ENCODE measurements at regions not wholly inside any gene's neighbourhood (a gene's known extent, or its start where the extent isn't known, plus 50 kb on each side); places are given as distances from the start of the nearest gene placed in this dataset.

- H3K4me3 ChIP-seq (ENCODE audit: low read length) = no peak overlapping the region
- no peak for DNase-seq (ENCODE audit: low read depth)
- TF ChIP-seq CTCF (conservative IDR thresholded peaks at IDR 0.05; ENCODE audit: low read depth, low read length) = no peak
Observed at GRCh38 chr2:104502901-104503300, 351.0 kb upstream of the POU3F3 start.

GRCh38 chr2:104504331-104505073 lies 349.4 kb upstream of the POU3F3 start:
- no peak for DNase-seq (ENCODE audit: low read depth)
- TF ChIP-seq CTCF (conservative IDR thresholded peaks at IDR 0.05; ENCODE audit: low read depth, low read length) = no peak

GRCh38 chr2:104518256-104518655 lies 335.7 kb upstream of the POU3F3 start:
- no peak for DNase-seq (ENCODE audit: low read depth)
- TF ChIP-seq CTCF (conservative IDR thresholded peaks at IDR 0.05; ENCODE audit: low read depth, low read length) = no peak
- no peak overlapping the region for H3K4me3 ChIP-seq (ENCODE audit: low read length)

More at GRCh38 chr2:104504331-104505073, 349.4 kb upstream of the POU3F3 start:
- H3K4me3 ChIP-seq (ENCODE audit: low read length) = no peak overlapping the region

GRCh38 chr2:104521247-104521646 lies 332.7 kb upstream of the POU3F3 start:
- no peak for TF ChIP-seq CTCF (conservative IDR thresholded peaks at IDR 0.05; ENCODE audit: low read depth, low read length)
- DNase-seq (ENCODE audit: low read depth) = no peak

GRCh38 chr2:104523921-104524320 lies 330.0 kb upstream of the POU3F3 start:
- no peak for TF ChIP-seq CTCF (conservative IDR thresholded peaks at IDR 0.05; ENCODE audit: low read depth, low read length)
- DNase-seq (ENCODE audit: low read depth) = no peak
- H3K4me3 ChIP-seq (ENCODE audit: low read length) = no peak overlapping the region

More at GRCh38 chr2:104521247-104521646, 332.7 kb upstream of the POU3F3 start:
- H3K4me3 ChIP-seq (ENCODE audit: low read length) = no peak overlapping the region

GRCh38 chr2:104528101-104528500 lies 325.8 kb upstream of the POU3F3 start:
- TF ChIP-seq CTCF (conservative IDR thresholded peaks at IDR 0.05; ENCODE audit: low read depth, low read length) = no peak
- no peak for DNase-seq (ENCODE audit: low read depth)
- no peak overlapping the region for H3K4me3 ChIP-seq (ENCODE audit: low read length)

GRCh38 chr2:104531122-104531521 lies 322.8 kb upstream of the POU3F3 start:
- DNase-seq (ENCODE audit: low read depth) = no peak
- TF ChIP-seq CTCF (conservative IDR thresholded peaks at IDR 0.05; ENCODE audit: low read depth, low read length) = no peak

More at GRCh38 chr2:104531122-104531521, 322.8 kb upstream of the POU3F3 start:
- no peak overlapping the region for H3K4me3 ChIP-seq (ENCODE audit: low read length)
